ENCODE measurements at regions not wholly inside any gene's neighbourhood (a gene's known extent, or its start where the extent isn't known, plus 50 kb on each side); places are given as distances from the start of the nearest gene placed in this dataset.

DNA sequence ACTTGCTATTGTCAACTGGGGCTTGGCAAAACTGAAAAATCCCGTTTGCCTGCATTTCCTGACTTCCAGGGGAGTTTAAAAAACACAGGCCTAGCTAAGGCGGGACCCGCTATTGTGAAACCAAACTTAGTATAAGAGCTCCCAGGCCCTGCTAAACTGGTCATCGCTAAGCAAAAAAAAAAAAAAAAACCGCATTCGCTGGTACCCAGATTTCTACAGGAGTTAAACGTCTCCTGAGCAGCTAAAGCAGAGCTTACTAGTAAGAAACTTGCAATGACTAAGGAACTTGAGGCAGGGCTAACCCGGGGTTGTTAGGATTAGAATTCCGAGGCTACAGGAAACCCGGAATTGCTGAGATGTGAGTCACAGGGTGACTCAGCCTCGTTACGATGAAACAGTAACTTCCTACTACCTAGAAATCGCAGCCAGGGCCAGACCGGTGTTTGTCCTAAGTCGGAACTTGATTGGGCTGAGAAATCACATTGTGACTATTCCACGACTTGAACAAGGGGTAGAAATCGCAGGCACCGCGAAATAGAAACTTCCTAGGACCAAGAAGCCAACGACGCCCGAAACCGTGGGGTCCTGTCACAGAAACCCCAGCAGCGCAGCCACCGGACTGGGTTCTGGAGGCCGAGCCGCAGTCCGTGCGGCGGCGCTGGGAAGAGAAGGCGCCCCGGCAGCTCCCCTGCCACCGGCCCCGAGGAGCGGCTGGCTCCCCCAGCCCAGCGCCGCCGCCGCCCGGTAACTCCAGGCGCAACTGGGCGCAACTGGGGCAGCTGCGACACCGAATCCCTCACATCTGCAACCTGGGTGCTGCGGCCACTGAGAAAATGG is 89.4 kb downstream of the ANXA2R start:
- Histone ChIP-seq H3K4me3 (no peak overlapping the region), H3K36me3 (no peaks in the 10 kb centered on the region), H3K4me2 (no peak overlapping the region), H3K9ac (no peak overlapping the region), H4K20me1 (ENCODE audit: low read depth) (no peaks in the 10 kb centered on the region), H3K27ac (no peak overlapping the region), H3K79me2 (ENCODE audit: low read depth) (no peaks in the 10 kb centered on the region), H3K9me3 (ENCODE audit: low read depth) (no peaks in the 10 kb centered on the region), H2AFZ (replicated peaks) (no peak overlapping the region), H3K27me3 (no peaks in the 10 kb centered on the region), H3F3A (ENCODE audit: low read depth) (no peaks in the 10 kb centered on the region), H3K4me1 (no peaks in the 10 kb centered on the region)
- Mint-ChIP-seq H3K9me3 (peaks cover 30% of the 10 kb centered on the region), H3K4me3 (no peak overlapping the region), H3K36me3 (no peaks in the 10 kb centered on the region), H3K4me1 (no peaks in the 10 kb centered on the region), H3K27me3 (ENCODE audit: insufficient read depth, low read depth) (peaks cover 4% of the 10 kb centered on the region), H3K27ac (no peak overlapping the region)
- TF ChIP-seq EZH2 (IDR thresholded peaks at IDR 0.05): no peak
- TF ChIP-seq EZH2phosphoT487 (IDR thresholded peaks at IDR 0.05): no peak
- TF ChIP-seq, protein P1, sequence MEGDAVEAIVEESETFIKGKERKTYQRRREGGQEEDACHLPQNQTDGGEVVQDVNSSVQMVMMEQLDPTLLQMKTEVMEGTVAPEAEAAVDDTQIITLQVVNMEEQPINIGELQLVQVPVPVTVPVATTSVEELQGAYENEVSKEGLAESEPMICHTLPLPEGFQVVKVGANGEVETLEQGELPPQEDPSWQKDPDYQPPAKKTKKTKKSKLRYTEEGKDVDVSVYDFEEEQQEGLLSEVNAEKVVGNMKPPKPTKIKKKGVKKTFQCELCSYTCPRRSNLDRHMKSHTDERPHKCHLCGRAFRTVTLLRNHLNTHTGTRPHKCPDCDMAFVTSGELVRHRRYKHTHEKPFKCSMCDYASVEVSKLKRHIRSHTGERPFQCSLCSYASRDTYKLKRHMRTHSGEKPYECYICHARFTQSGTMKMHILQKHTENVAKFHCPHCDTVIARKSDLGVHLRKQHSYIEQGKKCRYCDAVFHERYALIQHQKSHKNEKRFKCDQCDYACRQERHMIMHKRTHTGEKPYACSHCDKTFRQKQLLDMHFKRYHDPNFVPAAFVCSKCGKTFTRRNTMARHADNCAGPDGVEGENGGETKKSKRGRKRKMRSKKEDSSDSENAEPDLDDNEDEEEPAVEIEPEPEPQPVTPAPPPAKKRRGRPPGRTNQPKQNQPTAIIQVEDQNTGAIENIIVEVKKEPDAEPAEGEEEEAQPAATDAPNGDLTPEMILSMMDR (IDR thresholded peaks at IDR 0.05): no peak
- no peak for DNase-seq (ENCODE audit: low spot score)

DNA sequence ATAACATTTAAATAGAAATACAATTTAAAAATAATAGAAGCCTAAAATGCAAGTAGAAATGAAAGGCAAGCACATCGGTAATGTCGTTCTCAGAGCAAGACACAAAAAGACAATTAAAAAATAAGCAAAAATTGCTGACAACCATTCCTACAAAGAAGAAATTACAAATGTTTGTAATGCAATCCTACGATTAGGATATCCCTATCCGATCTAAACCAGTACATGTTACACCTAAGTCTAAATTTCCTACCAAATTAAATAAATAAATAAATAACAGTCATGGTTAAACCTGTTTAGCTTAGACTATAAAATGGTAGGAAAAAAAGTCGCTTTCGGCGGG is 90.0 kb downstream of the ANXA2R start:
- Histone ChIP-seq H3K79me2 (ENCODE audit: low read depth) (no peaks in the 10 kb centered on the region), H3K9ac (no peak overlapping the region), H3K4me2 (no peak overlapping the region)

DNA sequence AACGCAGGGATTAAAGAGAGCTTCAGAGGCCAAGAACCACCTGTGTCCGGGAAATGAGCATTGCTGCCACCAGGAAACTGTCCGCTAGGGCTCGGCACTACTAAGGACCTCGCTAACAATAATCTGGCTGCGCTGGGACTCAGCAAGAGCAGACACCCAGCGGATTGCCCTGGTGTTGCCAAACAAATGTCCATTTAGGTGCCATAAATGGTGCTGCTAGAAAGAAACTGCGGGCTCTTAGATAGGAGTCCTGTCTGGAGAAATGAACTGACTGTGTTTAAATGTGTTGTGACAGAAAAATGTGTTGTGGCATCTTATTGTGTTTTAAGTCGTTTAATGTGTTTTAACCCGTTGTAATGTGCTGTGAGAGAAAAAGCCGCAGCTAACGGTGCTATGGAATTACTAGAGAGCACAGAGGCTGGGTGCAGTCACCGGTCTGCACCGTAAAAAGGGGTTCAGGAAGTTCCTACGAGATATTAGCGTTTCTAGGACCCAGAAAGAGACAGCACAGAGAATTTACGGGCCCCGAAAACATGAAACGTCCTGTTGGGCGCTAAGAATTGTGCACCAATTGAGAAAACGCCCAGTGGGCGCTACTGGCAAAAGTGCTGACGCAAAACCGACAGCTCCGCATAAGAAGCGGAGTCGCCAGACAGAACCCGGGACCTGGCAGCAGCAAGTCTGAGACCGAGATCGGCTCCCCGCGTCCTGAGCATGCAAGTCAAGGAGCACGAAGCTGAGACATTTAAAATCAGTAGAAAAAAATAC is 90.6 kb downstream of the ANXA2R start:
- no peak overlapping the region for H3K4me3 ChIP-seq
- DNase-seq (ENCODE audit: low spot score): no peak
- H3K4me3 Mint-ChIP-seq: no peak overlapping the region
- no peak overlapping the region for H2AFZ ChIP-seq (replicated peaks)
- H3K9me3 Mint-ChIP-seq: peaks cover 27% of the 10 kb centered on the region
- H3K4me1 ChIP-seq: no peaks in the 10 kb centered on the region
- no peak overlapping the region for H3K4me2 ChIP-seq
- no peak overlapping the region for H3K9ac ChIP-seq
- no peaks in the 10 kb centered on the region for H3K4me1 Mint-ChIP-seq
- TF ChIP-seq, protein P1 (IDR thresholded peaks at IDR 0.05): no peak
- TF ChIP-seq EZH2 (IDR thresholded peaks at IDR 0.05): no peak
- no peak for TF ChIP-seq EZH2phosphoT487 (IDR thresholded peaks at IDR 0.05)
- H3K9me3 ChIP-seq (ENCODE audit: low read depth): no peaks in the 10 kb centered on the region
- no peaks in the 10 kb centered on the region for H4K20me1 ChIP-seq (ENCODE audit: low read depth)
- H3K27ac Mint-ChIP-seq: no peak overlapping the region
- peaks cover 2% of the 10 kb centered on the region for H3K27me3 ChIP-seq
- H3K36me3 Mint-ChIP-seq: no peaks in the 10 kb centered on the region
- H3K27me3 Mint-ChIP-seq (ENCODE audit: insufficient read depth, low read depth): peaks cover 5% of the 10 kb centered on the region
- no peaks in the 10 kb centered on the region for H3F3A ChIP-seq (ENCODE audit: low read depth)
- no peak overlapping the region for H3K27ac ChIP-seq
- H3K79me2 ChIP-seq (ENCODE audit: low read depth): no peaks in the 10 kb centered on the region
- no peaks in the 10 kb centered on the region for H3K36me3 ChIP-seq

More for the DNA sequence above, 90.0 kb downstream of the ANXA2R start:
- TF ChIP-seq, protein P1 (IDR thresholded peaks at IDR 0.05): no peak
- TF ChIP-seq EZH2phosphoT487 (IDR thresholded peaks at IDR 0.05) (no peak), EZH2 (IDR thresholded peaks at IDR 0.05) (no peak)
- Histone ChIP-seq H3K4me3 (no peak overlapping the region), H3K27me3 (no peaks in the 10 kb centered on the region), H2AFZ (replicated peaks) (no peak overlapping the region), H3K9me3 (ENCODE audit: low read depth) (no peaks in the 10 kb centered on the region), H3K4me1 (no peaks in the 10 kb centered on the region), H4K20me1 (ENCODE audit: low read depth) (no peaks in the 10 kb centered on the region), H3F3A (ENCODE audit: low read depth) (no peaks in the 10 kb centered on the region), H3K27ac (no peak overlapping the region), H3K36me3 (no peaks in the 10 kb centered on the region)
- Mint-ChIP-seq H3K27ac (no peak overlapping the region), H3K4me1 (no peaks in the 10 kb centered on the region), H3K27me3 (ENCODE audit: insufficient read depth, low read depth) (peaks cover 2% of the 10 kb centered on the region), H3K36me3 (no peaks in the 10 kb centered on the region), H3K9me3 (peaks cover 27% of the 10 kb centered on the region), H3K4me3 (no peak overlapping the region)
- DNase-seq (ENCODE audit: low spot score): no peak
